IMR-90 (cell line): ENCODE measurements at regions not wholly inside any gene's neighbourhood (a gene's known extent, or its start where the extent isn't known, plus 50 kb on each side); places are given as distances from the start of the nearest gene placed in this dataset.

Experiments used
- BHLHE40 ChIP-seq: fragments of 150-350 bp; IDR thresholded peaks from 2 replicates; pipeline ENCODE4 v1.6.1; 2016; ENCODE audit warnings: mild to moderate bottlenecking, low read depth, low read length
- FOS ChIP-seq: fragments of 150-350 bp; IDR thresholded peaks from 2 replicates; pipeline ENCODE4 v1.6.1; 2016; ENCODE audit warnings: low read depth, low read length
- MAZ ChIP-seq: IDR thresholded peaks from 2 replicates; pipeline ENCODE4 v1.6.1; 2012; ENCODE audit warnings: low read depth, mild to moderate bottlenecking, low read length, improper control_type of control experiment, moderate library complexity, borderline replicate concordance
- POLR2A ChIP-seq: IDR thresholded peaks from 2 replicates; pipeline ENCODE4 v1.6.1; 2012; ENCODE audit warnings: mild to moderate bottlenecking, low read depth, low read length
- RAD21 ChIP-seq: IDR thresholded peaks from 2 replicates; pipeline ENCODE4 v1.6.1; 2012; ENCODE audit warnings: low read length, improper control_type of control experiment
- RCOR1 ChIP-seq: IDR thresholded peaks from 2 replicates; pipeline ENCODE4 v1.6.1; 2012; ENCODE audit warnings: mild to moderate bottlenecking, low read length, improper control_type of control experiment; ENCODE audit not compliant: insufficient replicate concordance
- SMC3 ChIP-seq: fragments of 150-350 bp; IDR thresholded peaks from 2 replicates; pipeline ENCODE4 v1.6.1; 2016; ENCODE audit warnings: low read depth, mild to moderate bottlenecking, antibody characterized with exemption, low read length, moderate library complexity
- TF ChIP-seq, protein P1 (sequence below): conservative IDR thresholded peaks from 2 replicates; pipeline ENCODE4 v1.5.1; 2012; ENCODE audit warnings: mild to moderate bottlenecking, low read depth, low read length, improper control_type of control experiment
- TF ChIP-seq, protein P2 (sequence below): fragments of 150-350 bp; IDR thresholded peaks from 2 replicates; pipeline ENCODE4 v1.6.1; 2016; ENCODE audit warnings: low read depth, mild to moderate bottlenecking, low read length, moderate library complexity, borderline replicate concordance
- TF ChIP-seq, protein P3 (sequence below): fragments of 150-350 bp; IDR thresholded peaks from 2 replicates; pipeline ENCODE4 v1.6.1; 2017; ENCODE audit warnings: mild to moderate bottlenecking, antibody characterized with exemption, low read length, low read depth

DNA sequence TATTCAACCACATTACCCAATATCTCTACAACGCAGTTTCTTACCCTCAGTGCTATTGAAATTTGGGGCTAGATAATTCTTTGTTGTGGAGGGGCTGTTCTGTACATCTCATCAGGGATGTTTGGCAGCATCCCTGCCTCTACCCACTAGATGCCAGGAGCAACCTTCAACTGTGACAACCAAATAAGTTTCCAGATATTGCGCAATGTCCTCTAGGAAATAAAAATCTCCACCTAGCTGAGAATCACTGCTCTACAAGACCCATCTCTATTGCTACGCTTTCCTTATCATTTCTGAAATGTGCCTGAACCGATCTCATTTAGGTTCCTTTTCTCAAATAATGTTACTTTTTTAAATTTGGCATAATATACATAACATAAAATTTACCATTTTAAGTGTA lies 155.2 kb upstream of the G2E3 start:
- TF ChIP-seq RAD21 (no peak), POLR2A (no peak), FOS (no peak), BHLHE40 (no peak), SMC3 (no peak), RCOR1 (no peak), MAZ (no peak)
- TF ChIP-seq, protein P1, sequence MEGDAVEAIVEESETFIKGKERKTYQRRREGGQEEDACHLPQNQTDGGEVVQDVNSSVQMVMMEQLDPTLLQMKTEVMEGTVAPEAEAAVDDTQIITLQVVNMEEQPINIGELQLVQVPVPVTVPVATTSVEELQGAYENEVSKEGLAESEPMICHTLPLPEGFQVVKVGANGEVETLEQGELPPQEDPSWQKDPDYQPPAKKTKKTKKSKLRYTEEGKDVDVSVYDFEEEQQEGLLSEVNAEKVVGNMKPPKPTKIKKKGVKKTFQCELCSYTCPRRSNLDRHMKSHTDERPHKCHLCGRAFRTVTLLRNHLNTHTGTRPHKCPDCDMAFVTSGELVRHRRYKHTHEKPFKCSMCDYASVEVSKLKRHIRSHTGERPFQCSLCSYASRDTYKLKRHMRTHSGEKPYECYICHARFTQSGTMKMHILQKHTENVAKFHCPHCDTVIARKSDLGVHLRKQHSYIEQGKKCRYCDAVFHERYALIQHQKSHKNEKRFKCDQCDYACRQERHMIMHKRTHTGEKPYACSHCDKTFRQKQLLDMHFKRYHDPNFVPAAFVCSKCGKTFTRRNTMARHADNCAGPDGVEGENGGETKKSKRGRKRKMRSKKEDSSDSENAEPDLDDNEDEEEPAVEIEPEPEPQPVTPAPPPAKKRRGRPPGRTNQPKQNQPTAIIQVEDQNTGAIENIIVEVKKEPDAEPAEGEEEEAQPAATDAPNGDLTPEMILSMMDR, result no peak
- TF ChIP-seq, protein P2, sequence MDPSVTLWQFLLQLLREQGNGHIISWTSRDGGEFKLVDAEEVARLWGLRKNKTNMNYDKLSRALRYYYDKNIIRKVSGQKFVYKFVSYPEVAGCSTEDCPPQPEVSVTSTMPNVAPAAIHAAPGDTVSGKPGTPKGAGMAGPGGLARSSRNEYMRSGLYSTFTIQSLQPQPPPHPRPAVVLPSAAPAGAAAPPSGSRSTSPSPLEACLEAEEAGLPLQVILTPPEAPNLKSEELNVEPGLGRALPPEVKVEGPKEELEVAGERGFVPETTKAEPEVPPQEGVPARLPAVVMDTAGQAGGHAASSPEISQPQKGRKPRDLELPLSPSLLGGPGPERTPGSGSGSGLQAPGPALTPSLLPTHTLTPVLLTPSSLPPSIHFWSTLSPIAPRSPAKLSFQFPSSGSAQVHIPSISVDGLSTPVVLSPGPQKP, result no peak
- TF ChIP-seq, protein P3, sequence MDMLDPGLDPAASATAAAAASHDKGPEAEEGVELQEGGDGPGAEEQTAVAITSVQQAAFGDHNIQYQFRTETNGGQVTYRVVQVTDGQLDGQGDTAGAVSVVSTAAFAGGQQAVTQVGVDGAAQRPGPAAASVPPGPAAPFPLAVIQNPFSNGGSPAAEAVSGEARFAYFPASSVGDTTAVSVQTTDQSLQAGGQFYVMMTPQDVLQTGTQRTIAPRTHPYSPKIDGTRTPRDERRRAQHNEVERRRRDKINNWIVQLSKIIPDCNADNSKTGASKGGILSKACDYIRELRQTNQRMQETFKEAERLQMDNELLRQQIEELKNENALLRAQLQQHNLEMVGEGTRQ, result no peak
